Astrocyte (in vitro differentiated cells and primary cell): ENCODE measurements at regions not wholly inside any gene's neighbourhood (a gene's known extent, or its start where the extent isn't known, plus 50 kb on each side); places are given as distances from the start of the nearest gene placed in this dataset.

Source experiments
- DNase-seq: peaks from one replicate; pipeline ENCODE4 v3.0.0-alpha.2; 2010; ENCODE audit warnings: low read depth
- FAIRE-seq: peaks from 2 replicates; lab custom pipeline; 2011; peaks lifted over from hg19 to GRCh38; lab: Jason Lieb, UNC
- H2AFZ ChIP-seq: 2 replicates; pipeline ENCODE4 v1.6.0; 2012; ENCODE audit warnings: low read depth, low read length, inconsistent platforms
- H3K27ac ChIP-seq: 2 replicates; pipeline ENCODE4 v1.5.1; 2011; ENCODE audit warnings: low read depth, low read length, inconsistent platforms
- H3K27me3 ChIP-seq: 2 replicates; pipeline ENCODE4 v1.6.0; 2011; ENCODE audit warnings: low read length, inconsistent platforms; ENCODE audit not compliant: insufficient read depth
- H3K36me3 ChIP-seq: 2 replicates; pipeline ENCODE4 v1.5.1; 2011; ENCODE audit warnings: low read length, inconsistent platforms; ENCODE audit not compliant: insufficient read depth
- H3K4me1 ChIP-seq: 2 replicates; pipeline ENCODE4 v1.5.1; 2011; ENCODE audit warnings: low read length, inconsistent platforms; ENCODE audit not compliant: insufficient read depth
- H3K4me2 ChIP-seq: 2 replicates; pipeline ENCODE4 v1.6.0; 2012; ENCODE audit warnings: low read length, inconsistent platforms
- H3K4me3 ChIP-seq: 2 replicates; pipeline ENCODE4 v1.5.1; 2011; ENCODE audit warnings: low read depth, mild to moderate bottlenecking, low read length, inconsistent platforms; ENCODE audit not compliant: insufficient read depth
- H3K79me2 ChIP-seq: 2 replicates; pipeline ENCODE4 v1.6.0; 2012; ENCODE audit warnings: mild to moderate bottlenecking, low read length, inconsistent platforms; ENCODE audit not compliant: insufficient read depth
- H3K9ac ChIP-seq: 2 replicates; pipeline ENCODE4 v1.6.0; 2012; ENCODE audit warnings: mild to moderate bottlenecking, low read length, inconsistent platforms
- H3K9me3 ChIP-seq: 2 replicates; pipeline ENCODE4 v1.5.1; 2012; ENCODE audit warnings: low read depth, mild to moderate bottlenecking, low read length, inconsistent platforms; ENCODE audit not compliant: insufficient read depth
- H4K20me1 ChIP-seq: 2 replicates; pipeline ENCODE4 v1.6.0; 2012; ENCODE audit warnings: low read length, inconsistent platforms; ENCODE audit not compliant: insufficient read depth
- H3K27ac Mint-ChIP-seq: one replicate; pipeline ENCODE4 v1.8.0; 2021; ENCODE audit warnings: mild to moderate bottlenecking, mixed read lengths; ENCODE audit not compliant: unreplicated experiment
- H3K27me3 Mint-ChIP-seq: one replicate; pipeline ENCODE4 v1.8.0; 2021; ENCODE audit warnings: low read depth, mixed read lengths; ENCODE audit not compliant: unreplicated experiment
- H3K36me3 Mint-ChIP-seq: one replicate; pipeline ENCODE4 v1.8.0; 2021; ENCODE audit warnings: low read depth, mixed read lengths; ENCODE audit not compliant: unreplicated experiment
- H3K4me1 Mint-ChIP-seq: one replicate; pipeline ENCODE4 v1.8.0; 2021; ENCODE audit warnings: low read depth, mixed read lengths; ENCODE audit not compliant: unreplicated experiment
- H3K4me3 Mint-ChIP-seq: one replicate; pipeline ENCODE4 v1.8.0; 2021; ENCODE audit warnings: mild to moderate bottlenecking, moderate library complexity, mixed read lengths; ENCODE audit not compliant: unreplicated experiment
- H3K9me3 Mint-ChIP-seq: one replicate; pipeline ENCODE4 v1.8.0; 2021; ENCODE audit warnings: mild to moderate bottlenecking, mixed read lengths; ENCODE audit not compliant: unreplicated experiment
- EZH2 ChIP-seq: IDR thresholded peaks from 2 replicates; pipeline ENCODE4 v1.6.1; 2012; ENCODE audit warnings: mild to moderate bottlenecking, low read length, inconsistent platforms; ENCODE audit not compliant: insufficient read depth
- TF ChIP-seq, protein P1 (sequence below): IDR thresholded peaks from 2 replicates; pipeline ENCODE4 v1.5.1; 2011; ENCODE audit warnings: low read depth, mild to moderate bottlenecking, inconsistent platforms, low read length, moderate library complexity; ENCODE audit not compliant: insufficient read depth

DNA sequence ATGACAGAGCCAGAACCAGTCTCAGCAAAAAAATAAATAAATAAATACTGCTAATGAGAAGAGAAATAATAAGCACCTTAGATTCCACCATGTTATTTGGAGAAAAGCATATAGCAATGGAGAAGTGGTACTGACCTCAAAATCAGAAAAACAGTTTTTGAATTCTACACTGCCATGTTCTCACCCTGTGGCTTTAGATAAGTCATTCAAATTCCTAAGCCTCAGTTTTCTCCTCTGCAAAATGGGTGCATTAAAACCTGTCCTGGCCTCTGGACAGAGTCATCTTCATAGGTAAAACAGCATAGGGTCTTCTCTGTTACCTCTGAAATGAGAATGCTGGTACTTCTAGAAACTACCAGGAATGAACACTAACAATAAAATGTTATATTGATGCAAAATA lies 62.2 kb upstream of the RMP24 start:
- DNase-seq = no peak
- Mint-ChIP-seq H3K4me3 (no peak overlapping the region), H3K4me1 (no peaks in the 10 kb centered on the region), H3K27me3 (peaks cover 2% of the 10 kb centered on the region), H3K27ac (no peak overlapping the region), H3K9me3 (no peaks in the 10 kb centered on the region), H3K36me3 (no peaks in the 10 kb centered on the region)
- H3K9ac ChIP-seq = no peak overlapping the region
- H3K9me3 ChIP-seq = no peaks in the 10 kb centered on the region
- H3K4me1 ChIP-seq = no peaks in the 10 kb centered on the region
- no peak overlapping the region for H2AFZ ChIP-seq
- H3K79me2 ChIP-seq = no peaks in the 10 kb centered on the region
- no peak overlapping the region for H3K27ac ChIP-seq
- no peaks in the 10 kb centered on the region for H4K20me1 ChIP-seq
- no peak for TF ChIP-seq EZH2
- TF ChIP-seq, protein P1, sequence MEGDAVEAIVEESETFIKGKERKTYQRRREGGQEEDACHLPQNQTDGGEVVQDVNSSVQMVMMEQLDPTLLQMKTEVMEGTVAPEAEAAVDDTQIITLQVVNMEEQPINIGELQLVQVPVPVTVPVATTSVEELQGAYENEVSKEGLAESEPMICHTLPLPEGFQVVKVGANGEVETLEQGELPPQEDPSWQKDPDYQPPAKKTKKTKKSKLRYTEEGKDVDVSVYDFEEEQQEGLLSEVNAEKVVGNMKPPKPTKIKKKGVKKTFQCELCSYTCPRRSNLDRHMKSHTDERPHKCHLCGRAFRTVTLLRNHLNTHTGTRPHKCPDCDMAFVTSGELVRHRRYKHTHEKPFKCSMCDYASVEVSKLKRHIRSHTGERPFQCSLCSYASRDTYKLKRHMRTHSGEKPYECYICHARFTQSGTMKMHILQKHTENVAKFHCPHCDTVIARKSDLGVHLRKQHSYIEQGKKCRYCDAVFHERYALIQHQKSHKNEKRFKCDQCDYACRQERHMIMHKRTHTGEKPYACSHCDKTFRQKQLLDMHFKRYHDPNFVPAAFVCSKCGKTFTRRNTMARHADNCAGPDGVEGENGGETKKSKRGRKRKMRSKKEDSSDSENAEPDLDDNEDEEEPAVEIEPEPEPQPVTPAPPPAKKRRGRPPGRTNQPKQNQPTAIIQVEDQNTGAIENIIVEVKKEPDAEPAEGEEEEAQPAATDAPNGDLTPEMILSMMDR = no peak
- no peaks in the 10 kb centered on the region for H3K27me3 ChIP-seq
- no peak for FAIRE-seq
- no peak overlapping the region for H3K4me2 ChIP-seq
- no peaks in the 10 kb centered on the region for H3K36me3 ChIP-seq
- H3K4me3 ChIP-seq = no peak overlapping the region

DNA sequence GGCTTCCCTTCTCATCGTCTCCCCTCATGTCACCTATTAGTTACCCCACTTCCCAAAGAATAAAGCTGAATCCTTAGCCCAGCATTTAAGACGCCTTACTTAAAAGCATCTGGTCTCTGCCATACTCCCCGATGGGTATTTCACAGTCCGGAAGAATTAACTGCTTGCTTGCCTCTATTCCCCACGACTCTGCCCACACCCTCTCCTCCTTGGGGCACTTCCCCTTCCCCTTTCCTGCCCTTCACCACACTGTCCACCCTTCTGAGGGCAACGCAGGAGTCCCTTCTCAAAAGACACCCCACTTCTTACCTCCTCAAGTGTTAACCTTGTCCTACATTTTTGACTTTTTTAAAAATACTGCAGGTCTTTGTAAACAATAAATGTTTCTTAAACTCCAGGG lies 60.1 kb upstream of the RMP24 start:
- H3K9ac ChIP-seq = no peak overlapping the region
- Mint-ChIP-seq H3K9me3 (no peaks in the 10 kb centered on the region), H3K4me1 (no peaks in the 10 kb centered on the region), H3K4me3 (no peak overlapping the region), H3K36me3 (no peaks in the 10 kb centered on the region), H3K27me3 (peaks cover 2% of the 10 kb centered on the region), H3K27ac (no peak overlapping the region)
- H3K4me2 ChIP-seq = no peak overlapping the region
- no peaks in the 10 kb centered on the region for H3K79me2 ChIP-seq
- no peak overlapping the region for H2AFZ ChIP-seq
- H3K36me3 ChIP-seq = no peaks in the 10 kb centered on the region
- no peak overlapping the region for H3K27ac ChIP-seq
- FAIRE-seq (no peak), DNase-seq (no peak)
- no peak overlapping the region for H3K4me3 ChIP-seq
- no peaks in the 10 kb centered on the region for H4K20me1 ChIP-seq
- H3K27me3 ChIP-seq = no peaks in the 10 kb centered on the region
- no peaks in the 10 kb centered on the region for H3K4me1 ChIP-seq
- no peak for TF ChIP-seq EZH2
- TF ChIP-seq, protein P1 = no peak
- no peaks in the 10 kb centered on the region for H3K9me3 ChIP-seq

DNA sequence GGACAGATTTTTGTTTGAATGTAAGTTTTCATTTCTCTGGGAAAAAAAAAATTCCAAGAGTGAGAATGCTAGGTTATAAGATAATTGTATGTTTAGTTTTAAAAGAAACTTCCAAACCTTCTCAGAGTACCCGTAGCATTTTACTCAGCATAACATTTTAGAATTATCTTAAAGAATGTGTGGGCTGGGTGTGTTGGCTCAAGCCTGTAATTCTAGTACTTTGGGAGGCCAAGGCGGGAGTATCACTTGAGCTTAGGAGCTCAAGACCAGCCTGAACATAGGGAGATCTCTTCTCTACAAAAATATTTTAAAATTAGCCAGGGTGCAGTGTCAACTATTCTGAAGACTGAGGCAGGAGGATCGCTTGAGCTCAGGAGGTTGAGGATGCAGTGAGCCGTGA lies 57.4 kb upstream of the RMP24 start:
- Histone ChIP-seq H3K4me3 (no peak overlapping the region), H3K79me2 (no peaks in the 10 kb centered on the region), H3K36me3 (no peaks in the 10 kb centered on the region), H3K4me1 (no peaks in the 10 kb centered on the region), H3K9ac (no peak overlapping the region), H3K9me3 (no peaks in the 10 kb centered on the region), H3K4me2 (no peak overlapping the region), H3K27me3 (no peaks in the 10 kb centered on the region), H2AFZ (no peak overlapping the region), H3K27ac (no peak overlapping the region), H4K20me1 (no peaks in the 10 kb centered on the region)
- H3K4me3 Mint-ChIP-seq = no peak overlapping the region
- no peaks in the 10 kb centered on the region for H3K27me3 Mint-ChIP-seq
- no peaks in the 10 kb centered on the region for H3K36me3 Mint-ChIP-seq
- TF ChIP-seq, protein P1 = no peak
- TF ChIP-seq EZH2 = no peak
- no peaks in the 10 kb centered on the region for H3K4me1 Mint-ChIP-seq
- H3K9me3 Mint-ChIP-seq = no peaks in the 10 kb centered on the region
- FAIRE-seq (no peak), DNase-seq (no peak)
- no peak overlapping the region for H3K27ac Mint-ChIP-seq
